GM19395 (cell line): ENCODE measurements at regions not wholly inside any gene's neighbourhood (a gene's known extent, or its start where the extent isn't known, plus 50 kb on each side); places are given as distances from the start of the nearest gene placed in this dataset.
"Not testable (repeated sequence)": the region's sequence is repeated elsewhere in the genome, so short reads cannot be mapped to it uniquely, and the experiment has no call there.

Experiments used
- ATAC-seq: cut with Tn5 transposase; IDR thresholded peaks from one replicate; pipeline ENCODE4 v1.9.1; 2021; ENCODE audit warnings: mild to moderate bottlenecking, moderate library complexity; ENCODE audit not compliant: unreplicated experiment

GRCh38 chr2:224181534-224182155 is 142.6 kb upstream of the SERPINE2 start:
- no peak for ATAC-seq

GRCh38 chr2:224180810-224181209 is 141.7 kb upstream of the SERPINE2 start:
- ATAC-seq = no peak

- no peak for ATAC-seq
Observed at GRCh38 chr2:224178056-224178455, 139.0 kb upstream of the SERPINE2 start.

- no peak for ATAC-seq
Observed at GRCh38 chr2:224175538-224175937, 136.5 kb upstream of the SERPINE2 start.

- ATAC-seq = no peak
Observed at GRCh38 chr2:224174990-224175389, 135.9 kb upstream of the SERPINE2 start.

- no peak for ATAC-seq
Observed at GRCh38 chr2:224174521-224174920, 135.4 kb upstream of the SERPINE2 start.

GRCh38 chr2:224173933-224174332 is 134.8 kb upstream of the SERPINE2 start:
- no peak for ATAC-seq

GRCh38 chr2:224173210-224173609 is 134.1 kb upstream of the SERPINE2 start:
- ATAC-seq = no peak

- no peak for ATAC-seq
Observed at GRCh38 chr2:224171226-224171625, 132.1 kb upstream of the SERPINE2 start.

GRCh38 chr2:224169847-224170246 is 130.8 kb upstream of the SERPINE2 start:
- no peak for ATAC-seq

GRCh38 chr2:224167781-224168180 is 128.7 kb upstream of the SERPINE2 start:
- ATAC-seq = not testable (repeated sequence)

- no peak for ATAC-seq
Observed at GRCh38 chr2:224166654-224167053, 127.6 kb upstream of the SERPINE2 start.

- no peak for ATAC-seq
Observed at GRCh38 chr2:224165901-224166319, 126.8 kb upstream of the SERPINE2 start.

- no peak for ATAC-seq
Observed at GRCh38 chr2:224163566-224164307, 124.7 kb upstream of the SERPINE2 start.

- ATAC-seq = no peak
Observed at GRCh38 chr2:224162122-224162521, 123.0 kb upstream of the SERPINE2 start.

GRCh38 chr2:224161712-224162111 is 122.6 kb upstream of the SERPINE2 start:
- ATAC-seq = no peak

- no peak for ATAC-seq
Observed at GRCh38 chr2:224160917-224161316, 121.8 kb upstream of the SERPINE2 start.

GRCh38 chr2:224159345-224159928 is 120.4 kb upstream of the SERPINE2 start:
- ATAC-seq = no peak

- no peak for ATAC-seq
Observed at GRCh38 chr2:224158831-224159230, 119.7 kb upstream of the SERPINE2 start.

GRCh38 chr2:224158061-224158460 is 119.0 kb upstream of the SERPINE2 start:
- ATAC-seq = no peak

- ATAC-seq = no peak
Observed at GRCh38 chr2:224157655-224158054, 118.6 kb upstream of the SERPINE2 start.

GRCh38 chr2:224156436-224156835 is 117.3 kb upstream of the SERPINE2 start:
- no peak for ATAC-seq
